Right kidney (tissue), 1 donor: ENCODE measurements at regions not wholly inside any gene's neighbourhood (a gene's known extent, or its start where the extent isn't known, plus 50 kb on each side); places are given as distances from the start of the nearest gene placed in this dataset.
"Not testable (repeated sequence)": the region's sequence is repeated elsewhere in the genome, so short reads cannot be mapped to it uniquely, and the experiment has no call there.

Experiments
- DNase-seq: peaks from one replicate; pipeline ENCODE4 v3.0.0-alpha.2; 2016

DNA sequence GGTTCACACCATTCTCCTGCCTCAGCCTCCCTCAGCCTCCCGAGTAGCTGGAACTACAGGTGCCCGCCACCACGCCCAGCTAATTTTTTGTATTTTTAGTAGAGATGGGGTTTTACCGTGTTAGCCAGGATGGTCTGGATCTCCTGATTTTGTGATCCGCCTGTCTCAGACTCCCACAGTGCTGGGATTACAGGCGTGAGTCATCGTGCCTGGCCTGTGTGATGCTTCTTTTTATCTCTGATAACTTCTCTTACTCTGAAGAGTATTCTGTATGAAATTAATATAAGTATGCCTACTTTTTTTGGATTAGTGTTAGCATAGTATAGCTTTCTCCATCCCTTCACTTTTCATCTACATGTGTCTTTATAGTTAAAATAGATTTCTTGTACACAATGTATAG, 180.8 kb upstream of the GALNT15 start:
- DNase-seq: not testable (repeated sequence)

DNA sequence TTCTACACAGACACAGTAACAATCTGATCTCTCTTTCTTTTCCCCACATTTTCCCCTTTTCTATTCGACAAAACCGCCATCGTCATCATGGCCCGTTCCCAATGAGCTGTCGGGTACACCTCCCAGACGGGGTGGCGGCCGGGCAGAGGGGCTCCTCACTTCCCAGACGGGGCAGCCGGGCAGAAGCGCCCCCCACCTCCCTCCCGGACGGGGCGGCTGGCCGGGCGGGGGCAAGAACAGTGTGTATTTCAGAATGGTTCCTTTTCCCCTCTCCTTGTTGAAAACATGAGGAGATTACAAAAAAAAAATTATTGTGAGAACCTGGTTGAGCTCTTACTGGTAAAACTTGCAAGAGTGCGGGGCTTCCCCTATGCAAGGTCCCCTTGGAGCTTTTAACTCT, 178.0 kb upstream of the GALNT15 start:
- not testable (repeated sequence) for DNase-seq

DNA sequence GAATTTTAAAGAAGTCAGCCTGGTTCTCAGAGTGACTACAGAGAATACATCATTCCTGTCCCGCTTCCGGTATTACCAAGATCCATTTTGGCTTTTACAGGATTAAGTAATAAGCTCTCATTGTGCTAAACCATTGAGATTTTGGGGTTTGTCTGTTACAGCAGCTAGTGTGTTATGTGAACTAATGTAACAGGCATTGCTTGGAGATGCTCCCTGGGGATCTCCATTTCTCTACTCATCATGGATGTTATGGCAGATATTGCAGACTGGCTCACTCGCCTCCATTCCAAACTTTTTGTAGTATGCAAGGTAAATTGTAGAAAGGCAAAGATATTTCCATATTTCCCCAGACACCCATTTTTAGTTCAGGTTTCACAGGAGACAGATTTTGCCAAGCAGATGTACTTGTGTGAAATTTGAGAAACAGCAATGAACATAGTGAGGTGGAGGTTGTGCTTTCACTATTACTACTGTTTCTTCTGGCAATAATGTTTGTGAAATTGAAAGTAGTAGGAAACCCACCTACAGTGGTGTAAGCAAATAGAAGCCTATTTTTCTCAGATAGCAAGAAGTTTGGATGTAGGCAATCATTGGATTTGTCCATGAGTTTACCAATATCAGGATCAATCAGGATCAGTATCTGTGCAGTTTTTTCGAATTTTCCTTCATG, 177.1 kb upstream of the GALNT15 start:
- DNase-seq: no peak

DNA sequence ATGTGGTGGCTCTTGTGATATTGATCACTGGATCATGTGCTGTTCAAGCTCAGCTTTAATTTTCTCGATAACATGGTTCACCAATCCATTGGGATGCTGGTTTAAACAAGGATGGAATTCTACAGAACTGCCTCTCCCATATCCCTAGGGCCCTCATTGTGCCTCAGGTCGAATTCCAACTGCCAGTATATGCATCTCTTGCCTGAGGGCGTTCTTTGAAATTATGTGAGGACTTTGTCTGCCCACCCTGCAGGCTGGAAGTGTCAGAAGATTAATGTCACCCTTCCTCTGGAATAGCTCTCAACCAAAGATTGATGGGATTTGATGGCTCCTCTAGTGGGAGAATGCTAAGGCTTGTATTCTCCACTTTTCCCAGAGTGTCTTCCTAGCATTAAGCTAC, 175.6 kb upstream of the GALNT15 start:
- DNase-seq: no peak

DNA sequence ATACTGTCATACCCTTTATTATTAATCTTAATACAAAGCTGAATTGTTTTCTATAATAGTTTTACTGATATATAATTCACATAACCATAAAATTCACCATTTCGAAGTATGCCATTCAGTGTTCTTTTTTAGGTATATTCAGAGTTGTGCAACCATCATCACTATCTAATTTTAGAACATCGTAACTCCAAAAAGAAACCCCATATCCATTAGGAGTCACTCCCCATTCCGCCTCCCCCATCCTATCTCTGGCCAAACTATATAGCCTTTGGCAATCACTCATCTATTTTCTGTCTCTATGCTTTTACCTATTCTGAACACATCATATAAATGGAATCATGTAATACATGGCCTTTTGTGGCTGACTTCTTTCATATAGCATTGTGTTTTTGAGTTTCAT, 169.7 kb upstream of the GALNT15 start:
- no peak for DNase-seq

DNA sequence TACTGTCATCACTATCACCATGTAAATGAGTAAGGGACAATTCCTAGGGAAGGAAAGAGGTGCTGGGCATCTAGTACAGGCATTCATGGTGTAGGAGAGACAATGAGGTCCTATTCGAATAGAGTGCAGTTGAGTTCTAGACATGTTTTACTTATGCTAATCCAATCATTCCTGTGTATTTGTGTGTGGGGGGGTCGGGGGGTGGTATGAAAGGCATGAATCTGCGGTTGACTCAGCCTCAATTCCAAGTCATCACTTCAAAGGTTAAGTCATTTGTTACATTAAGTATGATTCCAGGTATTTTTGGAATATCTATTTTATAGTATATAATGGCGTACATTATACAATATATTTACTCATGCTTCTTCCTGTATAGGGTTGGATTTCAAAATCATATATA, 163.1 kb upstream of the GALNT15 start:
- no peak for DNase-seq

DNA sequence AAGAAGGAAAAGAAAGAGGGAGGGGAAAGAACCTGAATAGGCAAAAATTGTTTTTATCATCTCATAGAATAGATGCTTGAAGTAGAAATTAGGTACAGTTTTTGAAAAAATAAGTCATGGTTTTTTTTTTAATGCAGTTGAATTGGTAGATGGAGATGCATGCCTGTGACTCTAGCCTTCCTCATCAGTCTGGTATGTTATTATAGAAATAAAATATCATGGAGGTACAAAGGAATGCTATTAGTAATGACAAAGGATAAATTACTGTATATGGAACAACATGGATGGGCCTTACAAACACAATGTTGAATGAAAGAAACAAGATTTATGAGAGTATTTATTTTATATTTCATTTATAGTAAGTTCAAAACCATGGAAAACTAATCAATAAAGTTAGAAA, 162.4 kb upstream of the GALNT15 start:
- DNase-seq: no peak

DNA sequence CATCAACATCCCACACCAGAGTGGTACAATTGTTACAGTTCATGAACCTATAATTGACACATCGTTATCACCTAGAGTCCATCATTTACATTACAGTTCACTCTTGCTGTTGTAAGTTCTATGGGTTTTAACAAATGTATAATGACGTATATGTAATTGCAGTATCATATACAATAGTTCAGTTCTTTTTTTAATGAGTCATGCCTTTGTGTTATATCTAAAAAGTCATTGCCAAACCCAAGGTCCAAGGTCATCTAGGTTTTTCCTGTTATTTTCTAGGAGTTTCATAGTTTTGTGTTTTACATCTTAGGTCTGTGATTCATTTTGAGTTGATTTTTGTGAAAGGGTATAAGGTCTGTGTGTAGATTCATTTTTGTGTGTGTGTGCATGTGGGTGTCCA, 160.9 kb upstream of the GALNT15 start:
- no peak for DNase-seq

DNA sequence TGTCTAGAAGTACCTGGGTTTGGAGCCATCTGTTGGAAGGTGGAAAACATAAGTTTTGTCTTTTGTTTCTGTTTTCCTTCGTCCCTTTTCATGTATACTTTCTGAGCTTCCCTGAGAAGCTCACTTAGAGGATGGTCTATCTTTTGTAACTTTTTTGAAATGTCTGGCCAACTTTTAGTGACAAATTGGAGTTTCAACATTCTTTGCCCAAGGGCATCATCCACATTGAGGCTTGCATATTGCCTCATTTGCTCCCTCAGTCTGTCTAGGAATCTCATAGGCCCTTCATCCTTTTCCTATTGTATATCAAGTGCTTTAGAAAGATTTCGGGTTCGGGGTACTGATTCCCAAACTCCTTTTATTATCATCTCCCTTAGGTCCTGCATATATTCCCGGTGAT, 152.7 kb upstream of the GALNT15 start:
- DNase-seq: not testable (repeated sequence)

DNA sequence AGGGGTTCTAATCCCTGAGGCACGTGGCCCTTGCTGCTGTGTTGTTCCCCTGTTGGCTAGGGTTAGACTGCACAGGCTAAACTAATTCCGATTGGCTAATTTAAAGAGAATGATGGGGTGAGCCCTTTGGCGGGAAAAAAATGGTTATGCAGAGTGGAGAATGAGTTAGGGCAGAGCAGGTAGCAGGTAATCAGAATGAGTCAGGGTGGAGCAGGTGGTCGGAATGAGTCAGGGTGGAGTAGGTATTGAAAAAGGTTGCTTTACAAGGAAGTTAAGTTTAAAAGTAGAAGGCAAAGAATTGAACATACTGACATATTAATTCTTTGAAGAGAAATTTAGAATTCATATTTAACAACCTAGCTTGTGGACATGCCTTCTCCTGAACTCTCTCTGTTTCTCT, 150.6 kb upstream of the GALNT15 start:
- not testable (repeated sequence) for DNase-seq

DNA sequence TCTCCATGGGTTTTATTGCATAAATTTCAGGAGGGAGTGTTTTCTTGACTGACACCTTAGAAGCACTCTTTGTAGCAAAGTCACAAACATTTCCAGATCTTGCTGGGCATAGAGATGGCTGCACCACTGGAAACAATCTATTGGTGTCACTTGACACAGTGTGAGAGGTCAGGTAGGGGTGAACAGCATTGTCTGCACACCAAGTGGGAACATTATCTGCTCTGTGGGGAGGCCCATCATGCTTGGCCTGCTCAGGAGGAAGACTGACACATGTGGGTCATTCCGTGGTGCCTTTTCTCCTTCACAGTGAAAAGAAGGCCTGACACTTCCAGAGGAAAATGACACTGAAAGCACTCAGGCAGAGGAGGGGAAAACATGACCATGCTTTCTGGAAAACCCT, 149.9 kb upstream of the GALNT15 start:
- no peak for DNase-seq

DNA sequence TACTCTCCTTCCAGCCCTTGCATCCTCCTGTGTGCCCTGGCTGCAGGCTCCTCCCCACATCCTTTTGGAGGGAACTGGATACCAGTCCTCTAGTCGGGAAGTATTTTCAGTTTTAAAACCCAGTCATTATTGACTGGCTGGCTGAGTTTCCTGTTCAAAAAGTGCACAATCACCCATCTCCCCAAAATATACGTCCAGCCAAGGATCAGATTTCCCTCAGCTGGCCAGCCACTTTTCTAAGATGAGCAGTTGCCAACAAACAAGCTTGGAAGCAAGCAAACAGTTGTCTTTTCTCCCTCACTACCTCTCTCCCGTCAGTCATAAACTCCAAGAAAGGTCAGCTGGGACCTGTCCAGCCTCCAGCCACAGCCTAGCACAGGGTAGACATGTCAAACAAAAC, 147.7 kb upstream of the GALNT15 start:
- DNase-seq: no peak

DNA sequence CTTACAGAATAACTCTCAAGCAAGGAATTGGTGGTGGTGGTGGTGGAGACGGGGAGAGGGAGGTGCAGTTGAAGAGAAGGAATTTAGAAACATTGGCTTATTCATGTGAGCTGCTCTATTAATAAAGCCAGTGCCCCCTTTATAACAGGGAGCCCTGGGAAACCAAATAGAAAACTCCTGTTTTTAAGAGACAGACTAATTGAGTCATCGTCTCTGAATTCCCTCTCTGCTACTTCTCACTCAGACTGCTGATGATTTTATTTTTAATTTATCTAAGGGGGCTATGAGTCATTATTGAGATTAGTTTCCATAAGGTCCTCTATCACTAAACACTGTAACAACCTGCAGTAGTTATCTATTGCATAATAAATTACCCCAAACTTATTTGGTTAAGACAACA, 145.9 kb upstream of the GALNT15 start:
- no peak for DNase-seq

DNA sequence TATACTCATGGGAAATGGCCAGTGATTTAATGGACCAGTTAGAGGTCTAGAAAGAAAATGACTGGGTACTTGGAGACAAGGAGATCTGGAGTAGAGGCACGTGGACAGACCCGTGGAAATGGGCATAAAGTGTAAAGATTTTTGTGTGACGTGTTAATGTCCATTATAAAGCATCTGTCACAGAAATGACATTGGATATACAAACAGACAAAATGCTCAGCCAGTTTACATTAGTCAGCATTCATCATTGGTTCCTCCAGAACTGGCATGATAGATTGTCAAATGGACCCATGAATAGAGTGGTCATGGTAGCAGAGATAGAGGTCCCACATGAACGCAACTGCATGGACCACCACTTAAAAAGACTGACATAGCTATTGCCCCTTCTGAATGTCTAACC, 144.1 kb upstream of the GALNT15 start:
- DNase-seq: no peak

DNA sequence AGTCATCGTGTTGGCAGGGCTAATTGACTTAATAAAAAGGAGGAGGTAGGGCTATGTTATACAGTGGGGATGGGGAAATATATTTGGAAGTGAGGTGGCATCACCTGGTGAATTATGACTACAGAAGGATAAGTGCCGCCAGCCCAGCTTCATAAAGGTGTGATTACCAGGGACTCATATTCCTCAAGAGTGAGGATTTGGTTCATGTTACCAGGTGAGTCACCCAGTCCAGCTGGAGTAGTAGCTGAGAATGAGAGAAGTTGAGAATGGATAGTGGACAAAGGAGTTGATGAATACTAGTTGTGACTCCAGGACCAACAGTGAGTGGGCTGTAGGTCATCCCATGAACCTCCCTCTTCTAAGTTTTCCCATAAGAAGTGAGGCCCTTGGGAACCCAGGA, 143.0 kb upstream of the GALNT15 start:
- no peak for DNase-seq

DNA sequence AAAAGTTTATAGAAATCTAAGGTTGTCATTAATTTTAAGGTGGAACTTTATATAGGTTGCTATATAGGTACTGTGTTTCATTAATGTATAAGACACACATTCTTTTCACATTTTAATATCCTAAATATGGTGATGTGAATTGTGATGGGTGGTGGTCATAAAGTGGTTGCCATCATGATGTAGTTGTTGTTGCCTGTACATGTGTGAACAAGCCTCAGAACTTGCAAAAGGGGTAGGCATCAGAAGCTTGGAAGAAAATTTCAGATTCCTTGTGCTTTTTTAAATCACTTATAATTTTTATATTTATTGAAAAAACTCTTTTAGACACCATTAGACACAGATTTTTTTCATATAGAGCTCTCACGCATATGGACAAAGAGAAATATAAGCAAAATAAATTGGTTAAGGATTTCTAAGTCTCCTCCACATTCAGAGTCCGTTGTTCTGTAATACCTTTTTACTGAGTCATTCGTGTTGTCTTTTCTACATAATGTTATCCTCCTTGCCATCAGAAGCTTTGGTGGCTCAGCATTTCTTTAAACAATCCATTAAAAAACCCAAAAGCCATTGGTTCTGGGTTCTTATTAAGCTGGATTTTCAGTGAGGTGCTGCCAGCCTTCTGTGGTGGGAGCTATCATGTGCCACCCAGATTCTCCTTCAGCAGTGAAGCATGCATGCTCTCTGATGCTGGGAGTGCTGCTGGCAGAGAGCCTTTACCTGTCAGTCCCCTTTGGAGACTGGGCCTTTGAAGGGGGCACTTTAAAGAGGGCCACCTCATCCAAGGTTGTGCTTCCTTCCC, 140.4 kb upstream of the GALNT15 start:
- no peak for DNase-seq

DNA sequence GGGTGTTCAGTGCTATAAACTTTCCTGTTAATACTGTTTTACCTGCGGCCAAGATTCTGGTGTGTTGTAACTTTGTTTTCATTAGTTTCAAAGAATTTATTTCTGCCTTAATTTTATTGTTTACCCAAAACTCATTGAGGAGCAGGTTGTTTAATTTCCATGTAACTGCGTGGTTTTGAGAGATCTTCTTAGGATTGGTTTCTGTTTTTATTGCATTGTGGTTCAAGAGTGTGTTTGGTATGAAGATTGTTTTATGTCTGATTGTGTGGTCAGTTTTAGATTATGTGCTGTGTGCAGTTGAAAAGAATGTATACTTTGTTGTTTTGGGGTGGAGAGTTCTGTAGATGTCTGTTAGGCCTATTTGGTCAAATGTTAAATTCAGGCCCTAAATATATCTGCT, 133.5 kb upstream of the GALNT15 start:
- DNase-seq: no peak

DNA sequence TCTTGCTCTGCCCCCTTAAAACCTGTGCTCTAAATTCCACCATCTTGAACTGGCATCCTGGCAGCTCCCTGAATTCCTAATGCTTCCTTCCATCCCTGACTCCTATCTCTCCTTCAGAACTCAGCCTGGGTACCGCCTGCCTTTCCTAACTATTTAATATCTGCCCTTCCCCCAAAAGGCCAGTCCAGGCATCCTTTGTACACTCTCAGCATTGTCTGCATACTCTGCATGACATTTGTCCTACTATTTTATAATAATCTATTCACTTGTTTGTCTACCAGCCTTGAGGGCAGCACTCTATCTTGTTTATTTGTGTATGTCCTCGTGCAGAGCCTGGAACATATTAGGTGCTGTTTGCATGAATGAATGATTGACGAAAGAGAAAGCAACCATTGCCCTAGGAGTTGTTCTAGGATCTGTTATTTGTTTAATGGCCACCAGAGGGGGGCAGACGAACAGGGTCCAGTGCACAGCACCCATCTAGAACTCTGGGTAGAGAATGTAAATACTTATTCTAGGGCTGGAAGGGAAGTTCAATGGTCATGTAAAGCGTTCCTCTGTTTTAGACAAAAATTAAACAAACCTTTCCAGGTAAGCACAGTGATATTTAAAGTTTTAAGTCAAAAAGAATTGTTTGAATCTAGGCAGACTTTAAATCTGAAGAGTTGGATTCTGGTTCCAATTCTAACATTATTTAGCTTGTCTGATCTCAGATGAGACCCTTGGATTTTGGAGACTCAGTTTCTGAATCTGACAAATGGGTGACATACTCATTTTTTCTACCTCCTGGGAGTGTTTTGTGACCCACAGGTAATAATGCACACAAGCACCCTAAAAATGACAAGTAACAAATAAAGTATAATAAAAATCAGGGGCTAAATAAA, 125.8 kb upstream of the GALNT15 start:
- DNase-seq: no peak

DNA sequence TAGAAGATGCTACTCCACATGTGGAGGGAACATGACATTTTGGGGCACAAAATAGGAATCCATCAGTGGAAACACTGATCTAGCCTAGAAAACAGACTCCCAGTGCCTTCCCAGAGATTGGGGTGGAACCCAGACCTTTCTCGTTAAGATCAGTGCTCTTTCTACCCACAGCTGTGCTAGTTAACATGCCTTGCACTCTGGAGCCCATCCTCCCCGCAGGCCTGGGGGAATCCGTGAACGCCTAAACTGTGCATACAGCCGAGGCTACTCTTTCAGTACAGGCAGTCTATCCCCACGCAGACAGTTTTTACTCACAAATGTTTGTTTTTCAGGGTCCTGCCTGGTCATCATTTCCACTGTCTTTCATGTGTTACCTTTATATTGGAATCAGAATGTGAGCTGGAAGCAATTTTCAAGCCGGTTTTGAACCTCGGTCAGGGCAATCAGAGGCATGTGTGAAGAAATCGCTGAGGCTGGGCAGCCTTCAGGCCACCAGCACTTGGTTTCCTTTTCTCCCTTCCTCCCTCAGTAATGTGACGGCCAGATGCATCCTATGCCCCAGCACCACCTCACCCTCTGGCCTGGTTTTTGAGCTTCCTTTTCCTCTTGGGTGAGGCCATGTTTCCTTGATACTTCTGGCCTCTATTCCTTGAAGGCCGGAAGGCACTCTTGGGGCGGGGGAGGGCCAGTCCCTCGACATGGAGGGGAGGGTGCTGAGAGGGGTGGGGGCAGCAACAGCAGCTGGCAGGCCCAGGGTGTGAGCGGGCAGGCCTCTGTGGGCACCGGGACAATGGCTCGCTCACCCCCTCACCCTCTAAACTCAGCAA, 123.6 kb upstream of the GALNT15 start:
- no peak for DNase-seq

DNA sequence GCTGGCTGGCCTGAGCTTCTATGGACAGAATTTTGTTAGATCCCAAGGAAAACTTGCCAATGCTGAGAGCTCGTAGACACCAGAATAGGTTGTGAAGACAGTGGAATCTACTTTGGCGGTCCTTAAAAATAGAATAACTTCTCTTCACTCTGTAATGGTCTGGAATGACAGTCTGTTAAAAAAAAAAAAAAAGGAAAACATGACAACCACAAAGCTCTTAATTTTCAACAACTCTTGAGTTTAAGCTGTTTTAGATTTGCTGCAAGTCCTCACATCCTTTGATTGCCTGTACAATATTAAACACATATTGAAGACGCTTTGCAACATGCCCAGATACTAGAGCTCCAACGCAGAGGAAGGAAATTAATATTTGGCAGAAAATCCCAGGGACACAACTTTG, 122.8 kb upstream of the GALNT15 start:
- DNase-seq: no peak

DNA sequence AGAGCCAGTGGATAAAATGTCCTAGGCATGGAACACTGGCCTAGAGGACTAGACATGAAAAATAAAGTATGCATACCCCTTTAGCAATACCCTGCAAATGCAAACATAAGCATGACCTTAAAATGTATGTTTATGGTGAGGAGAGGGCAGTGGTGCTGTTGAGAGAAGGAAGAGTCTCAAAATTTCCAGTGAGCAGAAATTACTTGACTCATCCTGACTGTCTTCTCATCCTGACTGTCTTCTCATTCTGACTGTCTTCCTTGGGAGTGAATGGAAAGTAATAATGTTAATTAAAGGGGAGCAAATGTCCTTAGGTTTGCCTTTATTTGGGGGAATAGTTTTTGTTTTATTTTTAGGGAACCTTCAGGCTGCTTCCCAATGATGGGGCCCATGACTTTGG, 121.5 kb upstream of the GALNT15 start:
- no peak for DNase-seq

DNA sequence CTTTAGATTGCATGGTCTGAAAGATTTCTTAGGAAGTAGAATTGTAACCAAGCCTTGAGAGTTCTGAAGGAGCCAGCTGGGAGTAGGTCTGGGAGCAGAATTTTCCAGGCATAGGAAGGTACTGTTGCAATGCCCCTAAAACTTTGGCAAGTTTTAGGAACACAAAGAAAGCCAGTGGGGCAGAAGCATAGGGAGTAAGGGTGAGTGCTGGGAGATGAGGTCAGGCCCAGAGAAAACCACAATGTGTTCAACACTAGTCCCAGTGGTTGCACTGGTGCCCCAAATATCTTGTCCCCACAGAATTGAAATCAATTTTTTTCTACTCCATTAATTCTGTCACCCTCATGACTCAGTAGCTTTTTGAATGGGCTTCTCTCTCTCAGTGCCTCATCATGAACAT, 120.7 kb upstream of the GALNT15 start:
- DNase-seq: no peak
